Stimulated activated CD4-positive, alpha-beta T cell treated with anti-CD3 and anti-CD28 coated beads, Interleukin-2, amount 100 ng/mL, for 24 hours (primary cell): ENCODE measurements at regions not wholly inside any gene's neighbourhood (a gene's known extent, or its start where the extent isn't known, plus 50 kb on each side); places are given as distances from the start of the nearest gene placed in this dataset.

Experiments used
- DNase-seq, 2 donors: peaks; one replicate each; pipeline ENCODE4 v3.0.0-alpha.2; 2020

- no peak for DNase-seq
Measured at GRCh38 chr5:29122306-29122705, 2071.2 kb upstream of the CDH6 start.

GRCh38 chr5:29114331-29114768 lies 2076.0 kb upstream of the CDH9 start:
- no peak for DNase-seq

GRCh38 chr5:29113516-29113915 lies 2075.1 kb upstream of the CDH9 start:
- DNase-seq = no peak

- no peak for DNase-seq
Measured at GRCh38 chr5:29099585-29099984, 2061.2 kb upstream of the CDH9 start.

GRCh38 chr5:29089591-29090130 lies 2051.3 kb upstream of the CDH9 start:
- DNase-seq = no peak

- no peak for DNase-seq
Measured at GRCh38 chr5:29085142-29085541, 2046.8 kb upstream of the CDH9 start.

- no peak for DNase-seq
Measured at GRCh38 chr5:29079771-29080170, 2041.4 kb upstream of the CDH9 start.

GRCh38 chr5:29077451-29077850 lies 2039.1 kb upstream of the CDH9 start:
- DNase-seq = no peak

- DNase-seq = no peak
Measured at GRCh38 chr5:29069104-29069402, 2030.7 kb upstream of the CDH9 start.

- no peak for DNase-seq
Measured at GRCh38 chr5:29061381-29061780, 2023.0 kb upstream of the CDH9 start.

- DNase-seq = no peak
Measured at GRCh38 chr5:29054694-29055093, 2016.3 kb upstream of the CDH9 start.

GRCh38 chr5:29054282-29054681 lies 2015.9 kb upstream of the CDH9 start:
- no peak for DNase-seq

- DNase-seq = no peak
Measured at GRCh38 chr5:29051509-29051908, 2013.1 kb upstream of the CDH9 start.

GRCh38 chr5:29042152-29042551 lies 2003.8 kb upstream of the CDH9 start:
- DNase-seq = no peak

- no peak for DNase-seq
Measured at GRCh38 chr5:29040404-29040803, 2002.0 kb upstream of the CDH9 start.

- DNase-seq = no peak
Measured at GRCh38 chr5:29039994-29040393, 2001.6 kb upstream of the CDH9 start.

GRCh38 chr5:29037716-29038115 lies 1999.3 kb upstream of the CDH9 start:
- no peak for DNase-seq

GRCh38 chr5:29024052-29024451 lies 1985.7 kb upstream of the CDH9 start:
- DNase-seq = no peak

GRCh38 chr5:29023541-29023940 lies 1985.2 kb upstream of the CDH9 start:
- no peak for DNase-seq

- DNase-seq = no peak
Measured at GRCh38 chr5:29017501-29017900, 1979.1 kb upstream of the CDH9 start.

- DNase-seq = no peak
Measured at GRCh38 chr5:29016067-29016466, 1977.7 kb upstream of the CDH9 start.

- no peak for DNase-seq
Measured at GRCh38 chr5:29015523-29015922, 1977.1 kb upstream of the CDH9 start.

- DNase-seq = no peak
Measured at GRCh38 chr5:29005386-29005785, 1967.0 kb upstream of the CDH9 start.

GRCh38 chr5:29002481-29002880 lies 1964.1 kb upstream of the CDH9 start:
- DNase-seq = no peak

- DNase-seq = no peak
Measured at GRCh38 chr5:29001666-29002065, 1963.3 kb upstream of the CDH9 start.

- no peak for DNase-seq
Measured at GRCh38 chr5:28984639-28985038, 1946.3 kb upstream of the CDH9 start.
